GM18505 (cell line): ENCODE measurements at regions not wholly inside any gene's neighbourhood (a gene's known extent, or its start where the extent isn't known, plus 50 kb on each side); places are given as distances from the start of the nearest gene placed in this dataset.

ENCODE experiments used
- ATAC-seq: cut with Tn5 transposase; IDR thresholded peaks from one replicate; pipeline ENCODE4 v1.9.1; 2021; ENCODE audit not compliant: unreplicated experiment
- POLR2A ChIP-seq: IDR thresholded peaks from 4 replicates; pipeline ENCODE4 v1.6.1; 2011; ENCODE audit warnings: borderline replicate concordance; ENCODE audit not compliant: insufficient read depth, insufficient read length; ENCODE audit errors: extremely low read depth

DNA sequence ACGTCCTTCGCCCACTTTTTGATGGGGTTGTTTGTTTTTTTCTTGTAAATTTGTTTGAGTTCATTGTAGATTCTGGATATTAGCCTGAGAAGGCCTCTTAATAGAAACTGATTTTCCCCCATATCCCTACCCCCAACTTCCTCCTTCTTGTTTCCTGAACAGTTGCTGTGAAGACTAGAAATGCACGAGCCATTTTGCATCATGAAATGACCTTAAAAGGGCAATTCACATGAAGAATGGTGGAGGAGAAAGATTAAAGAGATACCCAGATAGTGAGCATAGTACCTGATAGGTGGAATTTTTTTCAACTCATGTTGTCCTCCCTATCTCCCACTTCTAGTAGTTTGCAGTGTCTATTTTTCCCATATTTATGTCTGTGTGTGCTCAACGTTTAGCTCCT is 55.2 kb upstream of the KCNH8 start:
- ATAC-seq, result no peak
- no peak for TF ChIP-seq POLR2A

DNA sequence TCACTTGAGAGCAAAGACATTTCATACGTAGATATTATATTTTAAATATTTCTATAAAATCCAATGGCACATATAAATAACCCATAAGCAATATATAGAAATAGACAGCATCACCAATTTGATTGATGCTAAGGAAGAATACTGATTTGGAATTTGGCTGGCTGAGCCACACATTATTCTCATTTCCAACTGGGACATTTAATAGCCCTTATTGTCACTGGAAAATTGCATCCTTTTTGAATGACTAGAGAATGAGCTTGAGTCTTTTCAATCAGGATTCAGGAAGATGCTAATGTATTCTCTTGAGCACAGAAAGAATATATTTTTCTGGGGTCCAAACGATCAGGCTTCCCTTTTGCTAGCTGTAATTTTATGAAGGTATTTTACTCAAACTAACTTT is 70.9 kb upstream of the KCNH8 start:
- no peak for ATAC-seq
- no peak for TF ChIP-seq POLR2A

GRCh38 chr3:19075037-19075436 is 73.3 kb upstream of the KCNH8 start:
- ATAC-seq, result no peak
- TF ChIP-seq POLR2A, result no peak

DNA sequence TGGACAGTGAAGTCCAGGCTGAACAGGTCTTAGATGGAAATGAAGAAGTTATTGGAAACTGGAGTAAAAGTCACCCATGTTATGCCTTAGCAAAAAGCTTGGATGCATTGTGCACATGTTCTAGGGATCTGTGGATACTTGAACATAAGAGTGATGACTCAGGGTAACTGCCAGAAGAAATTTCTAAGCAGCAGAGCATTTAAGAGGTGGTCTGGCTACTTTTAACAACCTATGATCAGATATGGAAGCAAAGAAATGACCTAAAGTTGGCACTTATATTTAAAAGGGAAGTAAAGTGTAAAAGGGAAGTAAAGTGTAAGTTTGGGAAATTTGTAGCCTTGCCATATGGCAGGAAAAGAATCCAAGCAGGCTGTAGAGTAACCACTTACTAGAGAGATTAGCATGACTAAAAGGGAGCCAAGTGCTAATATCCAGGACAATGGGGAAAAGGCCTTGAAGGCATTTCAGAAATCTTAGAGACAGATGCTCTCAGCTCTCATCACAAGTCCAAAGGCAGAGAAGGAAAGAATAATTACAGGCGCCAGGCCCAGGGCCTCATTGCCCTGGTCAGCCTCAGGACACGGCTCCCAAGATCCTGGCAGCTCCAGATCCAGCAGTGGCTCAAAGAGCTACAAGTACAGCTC is 73.9 kb upstream of the KCNH8 start:
- TF ChIP-seq POLR2A, result no peak
- no peak for ATAC-seq

- ATAC-seq, result no peak
Measured at GRCh38 chr3:19073341-19074105, 74.8 kb upstream of the KCNH8 start.

GRCh38 chr3:19070325-19070724 is 78.0 kb upstream of the KCNH8 start:
- TF ChIP-seq POLR2A, result no peak

More at GRCh38 chr3:19073341-19074105, 74.8 kb upstream of the KCNH8 start:
- TF ChIP-seq POLR2A, result no peak

DNA sequence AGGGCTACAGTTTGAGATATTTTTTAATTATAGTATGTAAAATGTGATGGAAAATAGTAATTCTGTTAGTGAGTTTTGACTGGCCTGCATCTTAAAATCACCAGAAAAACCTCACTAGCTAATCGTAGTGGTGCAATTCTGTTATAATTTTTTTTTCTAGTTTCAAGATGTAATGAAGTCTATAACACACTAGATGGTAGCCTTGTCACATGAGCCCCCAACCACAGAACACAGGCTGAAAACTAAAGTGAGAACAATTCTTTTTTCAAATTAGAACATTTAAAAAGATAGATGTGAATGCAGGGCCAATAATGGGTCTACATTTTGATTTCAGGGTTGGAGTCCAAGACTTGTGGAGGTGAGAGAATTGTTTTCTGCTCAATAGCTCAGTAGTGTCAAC is 83.3 kb upstream of the KCNH8 start:
- no peak for TF ChIP-seq POLR2A
- no peak for ATAC-seq

More at GRCh38 chr3:19070325-19070724, 78.0 kb upstream of the KCNH8 start:
- no peak for ATAC-seq

DNA sequence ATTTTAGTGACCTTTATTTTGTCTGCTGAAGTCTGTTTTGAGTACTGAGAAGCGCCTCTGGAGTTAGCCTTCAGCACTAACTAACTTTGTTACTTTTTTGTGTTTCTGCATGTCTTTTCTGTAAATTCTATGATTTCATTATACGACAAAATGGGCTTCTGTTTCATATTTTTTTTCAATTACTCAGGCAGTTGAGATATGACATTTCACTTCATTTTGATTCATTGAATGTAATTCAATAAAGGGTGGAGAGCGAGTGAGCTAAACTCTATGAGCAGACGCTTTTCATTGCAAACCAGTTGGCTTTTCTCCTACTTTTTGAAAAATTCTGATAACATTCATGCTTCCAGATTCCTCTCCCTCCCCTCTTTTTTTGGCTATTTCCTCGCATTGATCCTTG is 84.4 kb upstream of the KCNH8 start:
- ATAC-seq, result no peak
- no peak for TF ChIP-seq POLR2A

GRCh38 chr3:19060404-19060803 is 87.9 kb upstream of the KCNH8 start:
- no peak for TF ChIP-seq POLR2A
- ATAC-seq, result no peak

DNA sequence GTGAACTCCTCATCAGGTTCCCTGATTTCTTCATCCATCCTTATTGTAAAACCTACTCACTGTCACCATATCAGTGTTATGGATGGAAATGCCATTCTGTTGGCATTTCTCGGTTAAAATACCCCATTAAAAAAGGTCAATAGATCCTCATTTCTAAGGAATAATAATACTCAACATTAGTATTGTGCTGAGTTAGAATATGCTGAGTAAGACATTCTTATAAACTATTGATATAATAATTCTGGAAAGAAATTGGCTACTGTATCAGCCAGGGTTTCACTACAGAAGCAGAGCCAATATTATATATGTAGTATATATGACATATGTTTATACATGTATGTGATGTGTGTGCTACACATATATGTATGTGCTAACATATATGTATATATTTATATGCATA is 95.4 kb upstream of the KCNH8 start:
- no peak for ATAC-seq
- TF ChIP-seq POLR2A, result no peak

- ATAC-seq, result no peak
- no peak for TF ChIP-seq POLR2A
Measured at GRCh38 chr3:19046440-19046839, 101.9 kb upstream of the KCNH8 start.

GRCh38 chr3:19030522-19030839 is 117.8 kb upstream of the KCNH8 start:
- no peak for TF ChIP-seq POLR2A
- ATAC-seq, result no peak

- ATAC-seq, result no peak
- no peak for TF ChIP-seq POLR2A
Measured at GRCh38 chr3:19029837-19030521, 118.3 kb upstream of the KCNH8 start.

DNA sequence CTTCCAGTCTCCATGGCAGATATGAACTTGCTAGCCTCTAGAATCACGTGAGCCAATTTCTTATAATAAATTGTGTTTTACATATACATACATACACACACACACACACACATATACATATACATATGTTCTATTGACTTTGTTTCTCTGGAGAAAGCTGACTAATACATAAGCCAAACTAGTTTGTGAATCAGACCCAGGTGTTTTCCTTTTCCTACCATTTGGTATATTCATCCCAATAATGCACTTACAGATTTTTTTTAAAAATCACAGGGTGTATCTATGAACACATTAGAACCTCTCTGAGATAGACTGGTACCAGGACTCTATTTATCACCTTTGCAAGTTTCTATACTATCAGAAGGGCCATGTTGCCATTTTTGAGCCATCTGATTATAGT is 122.9 kb upstream of the KCNH8 start:
- no peak for ATAC-seq

More for the DNA sequence above, 122.9 kb upstream of the KCNH8 start:
- TF ChIP-seq POLR2A, result no peak
